Myocyte (in vitro differentiated cells): ENCODE measurements at regions not wholly inside any gene's neighbourhood (a gene's known extent, or its start where the extent isn't known, plus 50 kb on each side); places are given as distances from the start of the nearest gene placed in this dataset.
"Not testable (repeated sequence)": the region's sequence is repeated elsewhere in the genome, so short reads cannot be mapped to it uniquely, and the experiment has no call there.

ENCODE experiments used
- DNase-seq: peaks from one replicate; pipeline ENCODE4 v3.0.0-alpha.2; 2012; ENCODE audit warnings: low read depth

- no peak for DNase-seq
Measured at GRCh38 chr2:8125741-8126711, 555.8 kb upstream of the ID2 start.

GRCh38 chr2:8126783-8127182, 555.1 kb upstream of the ID2 start:
- DNase-seq = no peak

DNA sequence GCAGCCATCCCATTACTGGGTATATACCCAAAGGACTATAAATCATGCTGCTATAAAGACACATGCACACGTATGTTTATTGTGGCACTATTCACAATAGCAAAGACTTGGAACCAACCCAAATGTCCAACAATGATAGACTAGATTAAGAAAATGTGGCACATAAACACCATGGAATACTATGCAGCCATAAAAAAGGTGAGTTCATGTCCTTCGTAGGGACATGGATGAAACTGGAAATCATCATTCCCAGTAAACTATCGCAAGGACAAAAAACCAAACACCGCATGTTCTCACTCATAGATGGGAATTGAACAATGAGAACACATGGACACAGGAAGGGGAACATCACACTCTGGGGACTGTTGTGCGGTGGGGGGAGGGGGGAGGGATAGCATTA, 550.4 kb upstream of the ID2 start:
- DNase-seq = not testable (repeated sequence)

GRCh38 chr2:8132351-8132831, 549.5 kb upstream of the ID2 start:
- peak; percentile 33 for DNase-seq

DNA sequence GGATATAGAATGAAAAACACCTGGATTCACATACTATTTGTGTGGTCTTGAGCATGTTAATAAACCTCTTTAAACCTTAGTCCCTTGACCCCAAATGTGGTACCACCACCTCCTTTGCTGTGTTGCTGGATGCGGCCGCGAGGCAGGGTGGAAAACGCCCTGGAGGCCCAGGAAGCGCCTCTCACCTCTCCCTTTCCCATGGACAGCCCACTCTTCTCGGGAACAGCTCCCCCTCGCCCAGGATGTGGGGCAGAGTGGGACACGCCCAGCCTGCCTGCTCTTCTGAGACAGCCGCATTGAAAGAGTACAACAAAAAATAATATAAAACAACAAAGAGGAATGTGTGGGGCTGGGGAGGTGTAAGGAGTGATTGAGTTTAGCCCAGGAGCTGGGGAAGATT, 549.0 kb upstream of the ID2 start:
- no peak for DNase-seq

- DNase-seq = no peak
Measured at GRCh38 chr2:8133363-8133762, 548.5 kb upstream of the ID2 start.

DNA sequence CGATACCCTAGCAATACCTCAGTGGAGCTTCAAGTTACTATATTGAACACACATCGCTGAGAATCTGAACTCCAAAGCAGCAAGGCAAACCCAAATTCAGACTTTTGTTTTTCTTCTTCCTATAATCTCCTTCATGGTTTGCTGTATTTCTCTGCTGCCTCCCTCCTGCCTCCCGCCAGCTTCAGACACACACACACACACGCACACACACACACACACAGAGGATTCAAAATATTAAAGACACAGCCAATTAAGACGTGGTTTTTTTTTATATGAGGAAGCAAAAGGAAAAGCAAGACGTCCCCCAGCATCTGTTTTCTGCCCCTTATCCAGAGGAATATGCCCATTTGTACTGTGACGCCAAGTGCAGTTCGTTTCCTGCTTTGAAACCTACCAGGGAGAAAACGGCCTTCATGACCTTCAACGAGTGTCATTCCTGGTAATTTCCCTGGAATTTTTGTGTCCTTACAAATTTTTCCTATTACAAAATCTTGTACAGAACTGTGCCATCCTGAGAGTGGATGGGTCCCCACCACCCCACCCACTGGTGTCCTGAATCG, 547.9 kb upstream of the ID2 start:
- DNase-seq = no peak

DNA sequence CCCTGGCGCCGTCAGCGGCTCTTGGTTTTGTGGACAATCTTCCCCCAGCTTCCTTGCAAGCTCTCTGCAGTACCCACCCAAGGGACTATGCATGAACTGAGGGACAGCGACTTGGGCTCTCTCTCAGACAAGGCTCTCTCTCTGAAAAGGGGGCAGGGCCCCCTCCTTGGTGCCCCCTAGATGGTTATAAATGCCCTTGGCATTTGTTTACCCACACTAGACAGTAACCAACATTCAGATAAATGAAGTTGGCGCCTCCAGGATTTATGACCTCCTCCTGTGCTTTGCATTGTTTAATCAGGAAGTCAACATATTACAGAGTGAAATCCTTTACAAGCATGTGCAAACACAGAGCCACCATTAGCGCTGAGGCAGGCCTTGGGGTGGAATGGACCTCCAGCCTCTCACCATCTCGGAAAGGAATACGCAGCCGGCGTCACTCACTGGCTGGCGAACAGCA, 547.4 kb upstream of the ID2 start:
- no peak for DNase-seq

DNA sequence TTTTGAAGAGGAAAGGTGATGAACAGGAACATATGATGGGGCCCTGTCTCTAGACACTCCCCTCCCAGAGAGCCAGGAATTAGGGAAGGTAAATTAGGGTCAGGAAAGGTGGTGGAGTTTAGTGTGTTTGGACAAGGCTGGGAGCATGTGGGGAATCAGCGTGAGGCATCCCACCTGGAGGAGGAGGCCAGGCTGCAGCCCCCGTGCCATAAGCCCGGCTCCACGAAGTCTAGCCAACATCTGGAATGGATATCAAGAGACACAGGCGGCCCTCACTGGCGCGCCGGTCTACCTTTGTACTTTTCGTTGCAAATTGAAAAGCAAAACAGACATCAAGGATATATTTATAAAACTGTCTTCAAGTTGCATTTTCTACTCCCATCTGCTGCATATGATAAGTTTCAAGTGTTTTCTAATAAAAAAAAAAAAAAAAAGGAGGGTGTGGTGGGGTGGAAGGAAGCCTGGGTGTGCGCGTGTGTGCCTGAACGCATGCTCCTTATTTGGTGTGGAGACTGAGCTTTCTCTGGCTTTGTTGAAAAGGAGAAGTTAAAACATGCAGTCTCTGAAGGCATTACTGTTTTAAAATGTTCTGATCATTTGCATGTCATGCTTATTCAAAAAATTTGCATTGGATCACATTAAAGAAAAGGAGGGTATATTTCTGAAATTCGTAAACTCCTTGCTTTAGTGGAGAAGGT, 546.7 kb upstream of the ID2 start:
- DNase-seq = no peak

- DNase-seq = no peak
Measured at GRCh38 chr2:8137801-8138200, 544.1 kb upstream of the ID2 start.

- DNase-seq = no peak
Measured at GRCh38 chr2:8138525-8138922, 543.3 kb upstream of the ID2 start.

DNA sequence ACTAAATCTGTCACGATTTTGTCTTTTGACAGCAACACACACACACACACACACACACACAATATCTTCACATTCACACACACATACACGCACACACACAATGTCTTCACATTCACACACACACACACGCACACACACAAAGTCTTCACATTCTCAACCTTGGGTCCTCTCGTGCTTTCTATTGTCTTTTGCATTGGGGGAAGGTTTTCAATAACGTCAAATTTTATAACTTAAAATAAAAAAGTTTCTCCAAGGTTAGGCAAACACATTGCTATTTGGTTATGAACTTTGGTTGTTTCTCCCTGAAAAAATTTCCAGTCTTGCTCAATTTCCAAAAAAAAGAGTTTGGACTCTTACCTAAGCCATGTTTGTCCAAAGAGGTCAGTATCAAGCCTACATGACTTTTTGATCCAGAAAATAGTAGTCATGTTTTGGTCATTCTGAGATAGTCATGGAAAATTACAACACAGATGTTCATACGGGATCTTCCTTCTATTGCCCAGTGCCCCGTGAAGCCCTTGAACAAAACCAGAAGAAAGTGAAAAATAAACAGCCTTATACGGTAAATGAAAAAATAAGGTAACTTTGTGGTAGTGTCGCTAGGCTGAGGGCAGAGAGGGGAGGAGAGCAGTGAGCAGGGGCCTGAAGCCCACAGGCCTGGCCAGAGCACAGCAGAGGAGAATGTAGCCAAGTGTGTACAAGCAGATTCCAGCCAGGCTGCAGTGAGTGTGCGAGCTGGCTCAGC, 542.8 kb upstream of the ID2 start:
- DNase-seq = no peak

GRCh38 chr2:8139668-8140200, 542.1 kb upstream of the ID2 start:
- no peak for DNase-seq

DNA sequence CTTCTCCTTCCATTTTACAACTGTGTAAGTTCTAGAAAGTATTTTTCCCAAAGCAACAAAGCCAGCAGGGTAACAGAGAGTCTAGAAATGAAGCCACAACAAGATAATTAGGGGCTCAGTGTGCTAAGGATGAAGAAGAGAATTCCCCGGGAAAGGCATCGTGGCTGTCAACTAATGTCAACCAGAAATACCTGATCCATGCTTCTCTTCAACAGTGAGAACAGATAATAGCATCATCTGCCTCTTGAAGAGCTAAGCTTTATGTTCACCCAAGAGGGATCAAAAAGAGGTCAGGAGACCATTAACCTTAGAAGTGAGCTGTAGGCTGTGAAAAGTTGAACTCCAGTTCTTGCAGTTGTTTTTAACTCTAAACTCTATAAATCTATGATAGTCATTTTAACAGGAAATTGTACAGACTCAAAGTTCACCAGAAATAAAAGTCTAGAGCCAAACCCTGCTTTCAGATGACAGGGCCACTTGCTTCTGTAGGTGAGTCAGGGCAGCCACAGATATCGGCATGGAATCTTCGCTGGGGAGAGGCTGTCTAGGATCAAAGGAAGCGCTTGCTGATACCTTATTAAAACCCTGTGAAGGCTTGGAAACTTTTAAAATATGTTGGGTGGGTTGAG, 540.7 kb upstream of the ID2 start:
- DNase-seq = no peak

DNA sequence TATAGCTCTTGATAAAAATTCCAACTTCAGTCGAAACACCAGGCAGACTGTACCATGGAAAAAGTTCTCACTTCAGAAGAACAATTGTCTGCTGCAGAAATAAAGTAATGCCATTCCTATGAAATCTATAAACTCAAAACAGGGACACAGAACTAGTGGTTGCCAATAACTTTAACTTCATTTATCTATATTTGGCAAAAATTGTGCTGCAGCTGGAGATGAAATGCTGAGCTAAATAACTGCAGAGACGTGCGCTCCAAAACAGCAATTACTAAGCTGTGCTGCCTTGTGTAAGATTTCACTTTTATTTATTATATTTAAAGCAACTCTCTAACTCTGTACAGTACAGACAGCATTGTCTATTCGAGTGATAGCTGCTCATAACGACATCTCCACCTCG, 540.1 kb upstream of the ID2 start:
- DNase-seq = no peak

GRCh38 chr2:8142461-8142860, 539.4 kb upstream of the ID2 start:
- DNase-seq = no peak

DNA sequence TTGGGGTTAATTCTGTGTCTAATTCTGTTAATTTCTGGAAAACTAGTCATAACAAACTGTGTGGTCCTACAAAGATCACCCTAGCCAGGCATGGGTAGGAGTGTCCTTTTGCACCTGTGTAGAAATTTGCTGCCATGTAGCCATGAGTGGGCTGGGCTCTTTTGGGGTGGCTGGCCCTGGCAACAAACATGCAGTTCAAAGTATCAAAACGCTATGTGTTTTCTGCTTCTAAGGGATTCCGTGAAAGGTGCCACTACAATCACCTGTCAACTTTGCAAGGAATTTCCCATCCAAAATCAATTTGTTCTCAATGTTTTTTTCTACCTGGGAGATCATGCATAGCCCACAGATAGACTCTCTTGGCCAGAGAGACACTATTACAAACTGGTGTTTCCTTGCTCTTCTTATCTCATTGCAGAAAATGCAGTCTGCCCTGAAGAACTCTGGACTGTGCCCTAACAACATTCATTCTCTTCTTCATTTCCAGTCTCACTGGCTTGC, 537.7 kb upstream of the ID2 start:
- DNase-seq = no peak

DNA sequence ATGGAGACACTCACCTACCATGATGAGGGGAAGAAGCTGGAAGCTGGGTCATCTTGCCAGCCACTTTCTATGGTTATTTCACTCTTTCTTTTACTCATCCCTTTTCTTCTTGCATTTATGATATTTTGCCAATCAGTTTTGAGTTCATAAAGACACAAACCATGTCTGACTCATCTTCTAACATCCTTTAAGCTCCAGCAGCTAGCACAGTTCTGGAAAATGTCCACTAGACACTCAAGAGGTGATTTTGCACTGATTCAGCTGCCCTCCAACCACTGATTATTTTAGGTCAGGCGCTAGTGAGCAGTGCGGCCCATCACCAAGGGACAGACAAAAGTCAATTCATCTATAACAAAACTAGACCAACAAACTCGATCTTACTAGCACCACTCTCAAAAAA, 537.1 kb upstream of the ID2 start:
- peak; percentile 27 for DNase-seq

GRCh38 chr2:8145375-8145774, 536.5 kb upstream of the ID2 start:
- not testable (repeated sequence) for DNase-seq
